Activated CD4-positive, alpha-beta T cell treated with anti-CD3 and anti-CD28 coated beads, Interleukin-2, amount 10 ng/mL, durations not matched to agents 24 days and 14 days (primary cell): ENCODE measurements at regions not wholly inside any gene's neighbourhood (a gene's known extent, or its start where the extent isn't known, plus 50 kb on each side); places are given as distances from the start of the nearest gene placed in this dataset.

Experiments
- DNase-seq: peaks from one replicate; pipeline ENCODE4 v3.0.0; 2022
- H3K27ac Mint-ChIP-seq: one replicate; pipeline ENCODE4 v1.8.0; 2022; ENCODE audit warnings: mild to moderate bottlenecking, mixed read lengths
- H3K27me3 Mint-ChIP-seq: one replicate; pipeline ENCODE4 v1.8.0; 2022; ENCODE audit warnings: mixed read lengths
- H3K36me3 Mint-ChIP-seq: one replicate; pipeline ENCODE4 v1.8.0; 2022; ENCODE audit warnings: low read depth, mild to moderate bottlenecking, mixed read lengths
- H3K4me1 Mint-ChIP-seq: one replicate; pipeline ENCODE4 v1.8.0; 2021; ENCODE audit warnings: mixed read lengths
- H3K4me3 Mint-ChIP-seq: one replicate; pipeline ENCODE4 v1.8.0; 2022; ENCODE audit warnings: mild to moderate bottlenecking, moderate library complexity, mixed read lengths
- H3K9me3 Mint-ChIP-seq: one replicate; pipeline ENCODE4 v1.8.0; 2021; ENCODE audit warnings: mixed read lengths
- intact Hi-C: fragments of 100-400 bp; cut with micrococcal nuclease; formaldehyde crosslinking; loops from one replicate; pipeline ENCODE4 v1.15.1; 2023

GRCh38 chr21:27818847-27819246, 852.0 kb upstream of the ADAMTS5 start:
- intact Hi-C loops: no loop called here
- H3K4me1 Mint-ChIP-seq: no peaks in the 10 kb centered on the region
- no peak overlapping the region for H3K27ac Mint-ChIP-seq
- H3K4me3 Mint-ChIP-seq: no peak overlapping the region
- no peaks in the 10 kb centered on the region for H3K36me3 Mint-ChIP-seq
- no peaks in the 10 kb centered on the region for H3K9me3 Mint-ChIP-seq
- DNase-seq: no peak
- H3K27me3 Mint-ChIP-seq: no peaks in the 10 kb centered on the region

- intact Hi-C loops: no loop called here
- Mint-ChIP-seq H3K4me3 (no peak overlapping the region), H3K27me3 (no peaks in the 10 kb centered on the region), H3K4me1 (no peaks in the 10 kb centered on the region), H3K27ac (no peak overlapping the region), H3K36me3 (no peaks in the 10 kb centered on the region), H3K9me3 (no peaks in the 10 kb centered on the region)
- DNase-seq: no peak
These were observed 851.2 kb upstream of the ADAMTS5 start for GRCh38 chr21:27817902-27818623.

DNA sequence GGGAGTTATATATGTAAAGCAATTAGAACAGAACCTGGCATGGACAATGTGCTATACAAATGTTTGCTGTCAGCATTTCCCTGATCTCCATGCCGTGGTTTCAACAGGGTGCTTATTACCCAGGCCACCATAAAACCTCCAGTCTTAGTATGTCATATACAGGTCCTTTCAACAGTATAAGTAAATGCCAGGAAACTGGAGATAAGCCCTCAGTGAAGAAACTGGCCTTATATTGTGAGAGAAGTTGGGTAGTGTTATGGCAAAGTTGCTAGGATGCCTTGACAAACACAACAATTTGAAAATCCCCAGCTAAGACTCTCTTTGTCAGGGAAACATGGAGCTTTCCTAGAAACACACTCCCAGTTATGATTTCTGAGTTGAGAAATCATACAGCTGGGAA, 850.2 kb upstream of the ADAMTS5 start:
- DNase-seq: no peak
- intact Hi-C loops: no loop called here
- Mint-ChIP-seq H3K4me3 (no peak overlapping the region), H3K36me3 (no peaks in the 10 kb centered on the region), H3K9me3 (no peaks in the 10 kb centered on the region), H3K27ac (no peak overlapping the region), H3K4me1 (no peaks in the 10 kb centered on the region), H3K27me3 (no peaks in the 10 kb centered on the region)

- DNase-seq: no peak
- no peaks in the 10 kb centered on the region for H3K36me3 Mint-ChIP-seq
- no peaks in the 10 kb centered on the region for H3K27me3 Mint-ChIP-seq
- no peaks in the 10 kb centered on the region for H3K4me1 Mint-ChIP-seq
- H3K9me3 Mint-ChIP-seq: no peaks in the 10 kb centered on the region
- intact Hi-C loops: no loop called here
- no peak overlapping the region for H3K4me3 Mint-ChIP-seq
- H3K27ac Mint-ChIP-seq: no peak overlapping the region
These were observed 849.4 kb upstream of the ADAMTS5 start for GRCh38 chr21:27816301-27816700.

DNA sequence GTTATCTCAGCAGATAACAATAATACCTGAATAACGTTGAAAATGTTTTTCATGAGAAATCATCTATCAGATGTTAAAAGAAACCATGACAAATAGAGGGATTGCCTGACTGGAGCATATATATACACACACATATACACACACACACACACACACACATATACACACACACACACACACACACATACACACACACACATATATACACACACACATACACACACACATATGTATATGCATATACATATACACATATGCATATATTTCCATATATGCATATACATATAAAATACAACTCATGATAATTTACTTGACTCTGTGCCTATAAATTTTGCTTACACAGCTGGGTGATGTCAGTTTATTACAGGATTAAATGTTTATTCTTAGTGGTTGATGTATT, 847.3 kb upstream of the ADAMTS5 start:
- DNase-seq: no peak
- Mint-ChIP-seq H3K27me3 (no peaks in the 10 kb centered on the region), H3K36me3 (no peaks in the 10 kb centered on the region), H3K4me3 (no peak overlapping the region), H3K9me3 (no peaks in the 10 kb centered on the region), H3K27ac (no peak overlapping the region), H3K4me1 (no peaks in the 10 kb centered on the region)
- intact Hi-C loops: no loop called here

DNA sequence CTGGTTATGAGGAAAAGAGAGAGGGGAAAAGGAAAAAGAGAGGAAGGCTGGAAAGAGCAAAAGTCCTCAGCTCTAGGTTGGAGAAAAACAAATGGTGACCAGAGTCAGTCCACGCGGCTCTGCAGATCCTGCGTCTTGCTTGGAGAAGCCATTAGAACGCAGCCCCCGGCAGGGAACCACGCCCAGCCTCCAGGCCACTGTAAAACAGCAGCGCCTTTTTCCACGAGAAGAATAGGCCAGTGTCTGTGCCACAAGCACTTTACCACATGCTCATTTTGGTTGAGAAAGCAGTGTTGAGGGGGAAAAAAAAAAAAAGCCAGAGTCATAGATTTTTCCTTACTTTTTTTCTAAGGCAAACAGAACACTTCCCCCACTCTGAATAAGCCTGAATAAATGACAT, 846.9 kb upstream of the ADAMTS5 start:
- H3K9me3 Mint-ChIP-seq: no peaks in the 10 kb centered on the region
- no peaks in the 10 kb centered on the region for H3K36me3 Mint-ChIP-seq
- H3K4me1 Mint-ChIP-seq: no peaks in the 10 kb centered on the region

GRCh38 chr21:27813344-27813743, 846.5 kb upstream of the ADAMTS5 start:
- H3K27me3 Mint-ChIP-seq: no peaks in the 10 kb centered on the region
- H3K36me3 Mint-ChIP-seq: no peaks in the 10 kb centered on the region
- H3K4me3 Mint-ChIP-seq: no peak overlapping the region
- no peaks in the 10 kb centered on the region for H3K4me1 Mint-ChIP-seq
- no peaks in the 10 kb centered on the region for H3K9me3 Mint-ChIP-seq
- intact Hi-C loops: no loop called here
- no peak overlapping the region for H3K27ac Mint-ChIP-seq
- no peak for DNase-seq

More for the DNA sequence above, 846.9 kb upstream of the ADAMTS5 start:
- Mint-ChIP-seq H3K4me3 (no peak overlapping the region), H3K27ac (no peak overlapping the region), H3K27me3 (no peaks in the 10 kb centered on the region)
- intact Hi-C loops: no loop called here
- DNase-seq: no peak

- Mint-ChIP-seq H3K4me1 (no peaks in the 10 kb centered on the region), H3K9me3 (no peaks in the 10 kb centered on the region), H3K27ac (no peak overlapping the region), H3K4me3 (no peak overlapping the region), H3K27me3 (no peaks in the 10 kb centered on the region), H3K36me3 (no peaks in the 10 kb centered on the region)
- no peak for DNase-seq
- intact Hi-C loops: no loop called here
These were observed 845.4 kb upstream of the ADAMTS5 start for GRCh38 chr21:27812279-27812678.

GRCh38 chr21:27808923-27809322, 842.0 kb upstream of the ADAMTS5 start:
- no peaks in the 10 kb centered on the region for H3K4me1 Mint-ChIP-seq
- intact Hi-C loops: no loop called here
- no peak overlapping the region for H3K27ac Mint-ChIP-seq

GRCh38 chr21:27807596-27807995, 840.7 kb upstream of the ADAMTS5 start:
- Mint-ChIP-seq H3K4me1 (no peaks in the 10 kb centered on the region), H3K27me3 (no peaks in the 10 kb centered on the region), H3K36me3 (no peaks in the 10 kb centered on the region), H3K4me3 (no peak overlapping the region), H3K27ac (no peak overlapping the region), H3K9me3 (no peaks in the 10 kb centered on the region)
- intact Hi-C loops: no loop called here
- DNase-seq: no peak

More at GRCh38 chr21:27808923-27809322, 842.0 kb upstream of the ADAMTS5 start:
- H3K9me3 Mint-ChIP-seq: no peaks in the 10 kb centered on the region
- DNase-seq: no peak
- H3K36me3 Mint-ChIP-seq: no peaks in the 10 kb centered on the region
- H3K4me3 Mint-ChIP-seq: no peak overlapping the region
- no peaks in the 10 kb centered on the region for H3K27me3 Mint-ChIP-seq

DNA sequence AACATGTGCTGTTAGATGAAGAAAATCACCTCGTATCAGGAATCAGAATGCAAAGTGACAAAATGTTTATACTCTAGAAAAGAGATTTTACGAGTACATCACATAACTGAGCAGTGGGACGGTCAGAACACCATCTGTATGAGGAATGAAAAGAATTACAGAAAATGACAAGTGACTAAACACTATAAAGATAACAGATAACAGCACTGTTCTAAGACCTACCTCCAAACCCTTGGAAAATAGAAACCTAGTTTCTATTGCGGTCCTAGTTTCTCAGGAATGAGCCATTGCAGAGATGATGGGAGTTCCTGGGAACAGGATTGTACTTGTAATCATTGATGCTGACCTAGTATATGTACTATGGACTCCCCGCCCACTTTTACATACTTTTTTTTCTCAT, 839.4 kb upstream of the ADAMTS5 start:
- H3K27ac Mint-ChIP-seq: no peak overlapping the region
- H3K4me3 Mint-ChIP-seq: no peak overlapping the region
- H3K36me3 Mint-ChIP-seq: no peaks in the 10 kb centered on the region
- DNase-seq: no peak
- no peaks in the 10 kb centered on the region for H3K4me1 Mint-ChIP-seq
- intact Hi-C loops: no loop called here
- no peaks in the 10 kb centered on the region for H3K27me3 Mint-ChIP-seq
- H3K9me3 Mint-ChIP-seq: no peaks in the 10 kb centered on the region

DNA sequence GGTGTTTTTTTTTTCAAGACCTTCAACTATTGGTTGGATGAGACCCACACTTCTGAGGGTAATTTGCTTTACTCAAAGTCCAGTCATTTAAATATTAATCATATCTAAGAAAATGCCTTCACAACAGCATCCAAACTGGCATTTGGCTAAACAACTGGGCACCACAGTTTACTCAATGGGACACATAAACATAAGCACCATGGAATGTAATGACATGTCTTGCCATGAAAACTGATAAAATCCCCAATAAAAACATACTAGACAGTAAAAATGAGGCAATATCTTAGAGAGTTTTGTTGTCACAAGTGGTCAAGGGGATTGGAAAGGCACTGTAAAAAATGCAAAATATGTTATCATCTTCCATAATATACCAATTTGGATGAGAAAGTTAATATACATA, 838.8 kb upstream of the ADAMTS5 start:
- no peak for DNase-seq
- H3K27ac Mint-ChIP-seq: no peak overlapping the region
- H3K4me3 Mint-ChIP-seq: no peak overlapping the region
- H3K9me3 Mint-ChIP-seq: no peaks in the 10 kb centered on the region
- no peaks in the 10 kb centered on the region for H3K27me3 Mint-ChIP-seq
- H3K4me1 Mint-ChIP-seq: no peaks in the 10 kb centered on the region
- intact Hi-C loops: no loop called here
- H3K36me3 Mint-ChIP-seq: no peaks in the 10 kb centered on the region

- Mint-ChIP-seq H3K27me3 (no peaks in the 10 kb centered on the region), H3K4me1 (no peaks in the 10 kb centered on the region), H3K9me3 (no peaks in the 10 kb centered on the region), H3K4me3 (no peak overlapping the region), H3K27ac (no peak overlapping the region), H3K36me3 (no peaks in the 10 kb centered on the region)
- DNase-seq: no peak
- intact Hi-C loops: loop anchor here (5.0 kb wide), 1 partner anchor 952 kb away; no protein-coding TSS in a partner anchor
These were observed 837.6 kb upstream of the ADAMTS5 start for GRCh38 chr21:27804515-27804914.

DNA sequence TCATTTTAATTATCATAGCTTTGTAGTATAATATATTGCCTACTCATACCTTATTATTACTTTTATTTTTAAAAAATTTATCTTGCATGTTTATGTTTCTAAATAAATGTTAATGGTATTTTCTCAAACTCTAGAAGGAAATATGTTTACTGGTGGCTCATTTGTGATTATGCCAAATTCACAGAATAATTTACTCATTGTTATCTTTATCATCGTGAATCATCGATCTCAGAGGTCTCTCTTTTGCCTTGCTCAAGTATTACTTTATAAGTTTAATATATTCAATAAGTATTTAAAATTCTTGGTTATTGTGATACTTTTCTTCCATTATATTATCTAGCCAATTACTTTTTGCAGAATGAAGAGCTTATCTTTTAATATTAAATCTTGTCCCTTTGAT, 836.7 kb upstream of the ADAMTS5 start:
- DNase-seq: no peak
- Mint-ChIP-seq H3K4me1 (no peaks in the 10 kb centered on the region), H3K27me3 (no peaks in the 10 kb centered on the region), H3K36me3 (no peaks in the 10 kb centered on the region), H3K4me3 (no peak overlapping the region), H3K27ac (no peak overlapping the region), H3K9me3 (no peaks in the 10 kb centered on the region)
- intact Hi-C loops: loop anchor here (5.0 kb wide), 1 partner anchor 951 kb away; no protein-coding TSS in a partner anchor
